Stomach (tissue), 4 donors: ENCODE measurements at regions not wholly inside any gene's neighbourhood (a gene's known extent, or its start where the extent isn't known, plus 50 kb on each side); places are given as distances from the start of the nearest gene placed in this dataset.

ENCODE experiments used
- CTCF ChIP-seq, 7 experiments: fragments of 450-650 bp in 4 of 7; fragments of 200-600 bp in 3 of 7; sonication (generic) in 3 of 7; IDR thresholded peaks; one replicate each; pipeline ENCODE4 v1.5.1; 2016 to 2019; ENCODE audit warnings: antibody characterized with exemption in 7 of 7, control low read depth in 2 of 7, mild to moderate bottlenecking in 1 of 7
- EP300 ChIP-seq: sonication (generic); formaldehyde crosslinking; IDR thresholded peaks from one replicate; pipeline ENCODE4 v1.6.1; 2017; ENCODE audit warnings: antibody characterized with exemption
- POLR2A ChIP-seq, 4 donors: fragments of 450-650 bp; IDR thresholded peaks; one replicate each; pipeline ENCODE4 v1.6.1; 2016; ENCODE audit warnings: antibody characterized with exemption in 4 of 4, control low read depth in 2 of 4, mild to moderate bottlenecking in 1 of 4, moderate library complexity in 1 of 4

GRCh38 chrX:22383988-22384387 lies 111.3 kb downstream of the CBLL2 start:
- no peak for TF ChIP-seq POLR2A (IDR thresholded peaks at IDR 0.05)
- no peak for TF ChIP-seq CTCF (IDR thresholded peaks at IDR 0.05)
- TF ChIP-seq EP300 = no peak
